ENCODE measurements at regions not wholly inside any gene's neighbourhood (a gene's known extent, or its start where the extent isn't known, plus 50 kb on each side); places are given as distances from the start of the nearest gene placed in this dataset.
A peak's percentile ranks its signal among the peaks of the same experiment; 100 is the strongest.

DNA sequence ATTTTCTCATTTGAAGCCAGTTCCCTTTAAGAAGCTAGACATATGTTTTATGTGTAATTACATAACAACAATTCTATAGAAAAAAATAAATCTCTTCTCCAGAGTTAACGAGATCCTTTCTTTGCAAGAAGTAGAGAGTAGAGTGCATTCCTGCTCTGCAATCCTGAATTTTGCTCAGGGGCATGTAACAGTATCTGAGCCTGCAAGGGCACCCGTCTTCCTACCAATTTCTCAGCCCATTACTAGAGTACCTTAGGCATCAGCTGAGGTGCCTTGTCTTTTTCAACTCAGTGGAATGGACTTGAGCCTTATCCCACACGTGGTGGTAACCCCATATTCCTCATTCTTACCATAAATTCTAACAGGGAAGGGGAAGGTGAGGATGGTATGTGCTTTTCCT, 205.9 kb downstream of the IKZF2 start:
- DNase-seq, result no peak

DNA sequence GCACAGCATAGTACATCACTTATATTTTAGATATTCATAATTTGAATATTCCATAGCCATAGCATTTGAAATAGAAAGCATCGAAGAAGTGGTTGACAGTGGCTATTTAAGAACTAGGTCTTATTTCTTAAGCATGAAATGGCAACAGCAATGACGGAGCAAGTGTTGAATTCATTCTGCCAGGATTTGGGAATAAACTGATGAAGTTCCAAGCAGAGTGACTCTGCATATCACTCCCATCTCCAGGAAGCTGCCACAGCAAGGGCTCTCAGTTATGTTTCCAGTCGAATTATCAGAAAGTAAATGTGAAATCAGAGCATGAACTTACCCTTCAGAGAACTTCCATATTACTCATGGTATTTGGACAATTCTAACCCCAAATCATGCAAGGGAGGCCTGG, 208.1 kb downstream of the IKZF2 start:
- no peak for DNase-seq

DNA sequence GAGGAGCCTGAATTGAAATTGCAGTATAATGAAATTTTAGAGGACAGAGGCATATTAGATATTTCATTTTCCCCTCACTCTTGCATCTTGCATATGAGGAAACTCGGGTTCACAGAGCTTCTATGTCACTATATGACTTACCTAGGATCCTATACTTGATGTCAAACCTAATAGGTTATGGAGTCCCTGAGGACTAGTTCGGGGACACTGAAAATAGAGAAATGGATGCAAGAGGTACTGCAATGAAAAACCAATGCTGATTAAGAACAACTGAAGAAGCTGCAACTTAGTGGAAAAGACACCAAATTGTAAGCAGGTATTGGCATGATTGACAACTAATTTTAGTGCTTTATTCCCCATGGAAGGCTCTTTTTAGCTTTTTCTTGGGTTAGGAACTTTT, 210.1 kb downstream of the IKZF2 start:
- no peak for DNase-seq

DNA sequence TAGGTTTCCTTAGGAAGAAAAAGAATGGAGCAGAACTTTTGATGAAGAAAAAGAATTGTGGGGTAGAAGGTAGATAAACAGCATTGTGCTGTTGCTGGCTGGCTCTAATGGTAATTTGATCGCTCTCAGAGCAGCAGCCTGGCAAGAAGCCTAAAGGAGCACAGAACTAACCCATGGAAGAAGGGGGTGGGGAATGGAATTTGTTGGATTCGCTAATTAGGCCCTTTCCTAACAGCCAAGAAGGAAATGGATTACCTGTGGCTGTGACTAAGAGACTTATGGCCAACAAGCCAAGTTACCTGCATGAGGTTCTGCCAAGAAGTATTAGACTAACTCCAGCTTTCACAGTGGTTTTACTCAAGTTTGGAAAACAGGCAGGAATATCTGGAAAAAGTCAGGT, 210.6 kb downstream of the IKZF2 start:
- peak in 5 of 58 donors; percentile 0 to 17 (median 5) for DNase-seq

DNA sequence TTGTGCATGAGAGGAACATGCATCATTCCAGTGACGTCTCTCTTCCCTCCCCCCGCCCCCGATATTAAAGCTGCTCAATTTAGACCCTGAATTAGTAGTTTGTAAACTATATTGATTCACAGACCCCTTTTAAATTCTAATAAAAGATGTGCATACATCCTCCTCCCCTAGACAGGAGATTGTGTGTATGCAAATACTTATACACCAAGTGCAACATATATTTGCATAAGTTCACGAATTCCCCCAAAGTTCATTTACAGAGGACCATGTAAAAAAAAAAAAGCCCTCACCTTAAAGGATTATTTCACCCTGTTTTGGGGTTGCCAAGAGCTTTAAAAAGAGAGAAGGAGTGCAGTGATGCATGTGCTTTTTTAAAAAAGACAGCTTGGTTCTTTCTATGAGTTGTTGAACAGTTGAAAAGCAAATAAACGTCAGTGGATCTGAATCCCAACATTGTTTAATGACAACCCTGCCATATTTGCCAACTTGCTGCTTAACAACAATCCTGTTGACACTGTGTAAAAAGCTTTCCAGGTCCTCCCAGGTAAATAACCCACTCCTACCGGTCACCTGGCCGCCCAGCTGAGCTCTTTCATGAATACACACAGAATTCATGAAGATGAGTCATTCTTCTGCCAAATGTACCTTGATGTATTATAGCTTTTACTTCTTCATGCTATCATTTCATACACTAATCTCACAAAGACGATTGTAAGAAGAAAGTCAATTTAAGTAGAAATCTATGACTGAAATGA, 211.5 kb downstream of the IKZF2 start:
- DNase-seq, result no peak

DNA sequence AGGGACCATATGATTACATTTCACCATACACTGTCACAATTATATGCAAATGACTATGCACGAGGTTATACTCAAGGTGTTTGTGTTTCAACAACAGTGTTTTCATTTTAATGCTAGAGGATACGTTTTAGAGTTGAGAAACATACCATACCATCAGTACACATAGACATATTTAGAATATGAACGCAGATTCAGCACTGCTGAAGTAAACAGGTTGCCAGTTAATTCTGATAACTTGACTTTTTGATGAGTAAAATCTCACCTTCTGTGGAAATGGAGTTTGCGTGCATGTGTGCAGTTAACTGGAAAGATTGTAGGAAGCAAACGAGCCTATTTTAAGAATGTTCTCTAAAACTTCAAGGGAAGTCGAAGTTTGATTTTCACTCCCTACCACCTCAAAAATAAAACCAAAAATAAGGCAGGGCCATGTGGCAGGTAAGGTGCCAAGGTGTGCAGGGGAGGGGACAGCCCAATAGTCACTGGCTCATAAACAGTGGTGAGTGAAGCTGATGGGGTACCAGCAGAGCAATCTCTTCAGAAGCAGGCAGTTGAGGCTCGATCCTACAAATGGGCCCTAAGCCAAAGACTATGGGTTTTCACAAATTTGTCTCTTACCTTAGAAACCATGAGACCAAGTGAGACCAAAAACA, 213.1 kb downstream of the IKZF2 start:
- no peak for DNase-seq

DNA sequence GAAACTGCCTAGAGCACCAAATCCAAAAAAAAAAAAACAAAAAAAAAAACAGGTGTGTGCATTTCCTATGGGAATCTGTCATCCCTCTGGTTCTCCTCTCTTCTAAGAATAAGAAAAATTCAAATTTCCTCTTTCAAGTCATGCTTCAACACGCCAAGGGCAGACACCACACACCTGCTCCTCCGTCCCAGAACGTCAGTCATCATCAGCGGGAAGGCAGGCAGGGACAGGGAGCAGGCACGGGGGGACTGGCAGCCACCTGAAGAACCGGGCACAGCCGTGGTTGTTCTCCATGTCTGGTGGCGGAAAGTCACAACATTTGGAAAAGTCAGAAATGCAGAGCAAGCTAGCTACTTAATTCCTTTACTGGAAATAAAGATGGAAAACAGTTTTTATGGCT, 214.8 kb downstream of the IKZF2 start:
- DNase-seq, result no peak

DNA sequence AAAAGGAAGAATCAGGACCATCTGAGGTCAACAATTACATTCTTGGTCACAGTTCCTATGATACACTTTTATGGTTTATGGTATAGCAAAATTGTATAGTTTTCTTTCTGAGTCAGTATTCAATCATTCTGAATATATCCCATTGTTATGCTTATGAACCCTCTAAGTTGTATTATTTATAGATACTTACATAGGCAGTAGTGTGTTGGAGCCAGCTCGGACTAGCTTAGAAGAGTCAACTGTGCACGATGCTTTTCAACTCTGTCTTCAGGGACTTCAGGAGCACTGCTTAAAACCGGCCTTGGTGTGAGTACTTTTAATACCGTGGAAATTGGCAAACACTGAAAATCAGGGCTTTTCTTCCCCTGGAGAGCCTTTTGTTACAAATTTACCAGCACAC, 215.7 kb downstream of the IKZF2 start:
- DNase-seq, result no peak

DNA sequence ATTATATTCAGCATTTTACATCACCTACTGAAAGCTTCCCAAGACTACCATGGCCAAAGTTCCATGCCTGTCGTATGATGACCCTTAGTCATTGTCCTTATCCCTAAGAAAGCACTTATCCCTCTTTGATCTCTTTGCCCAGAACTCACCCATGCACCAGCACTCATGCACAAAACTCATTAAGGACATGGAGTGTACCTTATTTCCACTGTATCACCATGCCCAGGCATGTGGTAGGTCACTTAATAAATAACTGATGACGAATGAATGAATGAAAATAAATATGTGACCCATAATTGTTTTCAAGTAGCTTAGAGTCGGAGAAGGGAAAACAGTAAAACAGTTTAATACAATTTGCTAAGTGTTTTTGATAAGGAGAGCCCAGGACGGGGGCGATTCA, 220.1 kb downstream of the IKZF2 start:
- DNase-seq, result no peak

DNA sequence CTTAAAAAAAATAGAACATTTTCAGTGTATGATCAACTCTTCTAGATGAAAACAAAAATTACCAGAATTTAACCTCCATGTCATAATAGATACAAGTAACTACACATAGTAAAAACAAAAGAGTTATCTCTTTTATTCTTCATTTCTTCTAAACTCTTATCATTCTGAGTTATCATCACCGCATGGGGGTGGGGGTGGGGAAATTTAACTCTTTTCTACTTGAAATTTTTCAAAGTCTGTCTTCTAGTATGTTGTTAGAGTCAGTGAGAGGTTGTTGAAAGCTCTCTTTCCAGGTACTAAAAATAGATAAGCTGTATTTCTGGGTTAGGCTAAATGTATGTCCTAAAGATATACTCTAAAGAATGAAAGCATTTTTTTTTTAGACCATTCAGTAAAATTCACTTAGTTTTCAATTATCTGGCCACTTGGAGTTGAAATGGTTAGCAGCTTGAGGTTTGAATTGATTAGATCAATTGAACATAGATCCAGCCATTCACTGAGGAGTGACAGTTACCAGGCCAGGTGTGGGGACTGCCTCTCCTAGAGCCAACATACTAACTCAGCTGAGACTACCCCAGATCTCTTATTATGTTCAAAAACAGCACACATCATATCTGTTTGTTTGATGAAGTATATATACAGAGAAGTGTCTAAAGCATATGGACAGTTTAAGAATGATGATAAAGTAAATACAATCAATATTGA, 220.7 kb downstream of the IKZF2 start:
- DNase-seq, result no peak

DNA sequence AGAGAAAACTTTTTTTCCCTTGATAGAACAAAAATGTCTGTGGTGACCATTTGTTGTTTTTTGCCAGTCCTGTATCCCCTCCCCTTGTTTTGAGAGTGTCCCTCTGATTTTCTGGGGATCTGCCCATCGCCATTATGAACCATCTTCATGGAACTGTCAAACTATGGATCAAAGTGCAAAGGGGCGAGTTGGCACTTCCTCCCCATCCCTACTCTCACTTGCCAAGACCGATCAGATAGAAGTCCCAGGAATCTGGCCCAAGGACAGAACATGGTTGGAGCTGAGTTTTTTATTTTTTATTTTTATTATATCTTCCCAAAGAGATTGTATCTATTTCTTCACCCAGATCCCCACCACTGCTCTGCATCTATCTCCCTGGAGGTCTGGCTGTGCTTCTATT, 221.4 kb downstream of the IKZF2 start:
- DNase-seq, result no peak

DNA sequence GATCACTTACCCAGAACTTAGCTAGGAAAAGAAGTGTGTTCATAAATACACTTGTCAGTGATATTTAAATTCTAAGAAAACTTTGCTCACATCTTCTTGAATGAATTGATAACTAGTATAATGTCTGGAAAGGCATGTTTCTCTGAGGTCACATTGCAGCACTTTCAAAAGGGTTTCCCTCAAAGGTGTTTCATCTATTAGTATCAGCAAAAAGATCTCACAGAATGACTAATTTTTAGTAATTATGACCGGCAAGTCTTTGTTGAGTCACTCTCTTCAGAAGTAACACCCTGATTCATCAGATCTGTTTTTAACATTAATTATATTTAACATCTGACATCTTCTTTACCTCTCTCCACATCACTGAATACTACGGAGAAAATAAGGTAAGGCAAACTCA, 222.3 kb downstream of the IKZF2 start:
- no peak for DNase-seq

DNA sequence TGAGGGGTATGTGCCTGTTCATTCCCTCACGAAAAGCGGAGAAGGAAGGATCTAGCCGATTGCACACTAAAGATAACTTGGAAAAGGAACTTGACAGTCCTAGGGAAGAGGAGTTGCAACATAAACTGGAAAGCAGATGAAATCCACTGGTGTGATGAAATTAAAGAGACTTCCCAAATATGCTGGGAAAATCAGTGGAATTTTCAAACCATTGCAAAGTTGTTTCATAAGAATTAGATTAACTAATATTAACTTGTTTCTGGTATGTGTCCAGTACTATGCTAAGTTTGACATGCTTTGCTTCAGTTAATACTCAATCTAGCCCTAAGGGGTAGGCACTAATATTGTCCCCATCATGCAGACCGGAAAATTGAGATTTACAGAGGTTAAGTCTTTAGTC, 222.7 kb downstream of the IKZF2 start:
- no peak for DNase-seq

DNA sequence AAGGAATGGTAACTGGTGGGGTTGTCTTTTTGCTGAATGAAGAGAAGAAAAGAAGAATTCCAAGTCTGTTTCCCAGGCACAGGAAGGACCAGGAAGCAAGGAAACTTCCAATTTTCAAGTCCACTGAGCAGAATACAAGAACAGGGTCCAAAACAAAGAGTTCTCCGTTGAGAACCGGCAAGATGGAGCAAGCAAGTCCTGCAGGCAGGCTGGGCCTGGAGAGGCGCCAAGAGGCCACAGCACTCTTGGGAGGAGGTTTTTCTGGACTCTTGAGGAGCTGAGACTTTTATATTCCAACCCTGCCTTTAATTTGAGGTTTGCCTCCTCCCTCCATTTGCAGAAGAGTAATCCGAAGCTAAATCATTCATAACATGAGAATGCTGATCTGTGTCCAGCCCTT, 224.5 kb downstream of the IKZF2 start:
- peak in 34 of 58 donors; percentile 2 to 69 (median 23) for DNase-seq

DNA sequence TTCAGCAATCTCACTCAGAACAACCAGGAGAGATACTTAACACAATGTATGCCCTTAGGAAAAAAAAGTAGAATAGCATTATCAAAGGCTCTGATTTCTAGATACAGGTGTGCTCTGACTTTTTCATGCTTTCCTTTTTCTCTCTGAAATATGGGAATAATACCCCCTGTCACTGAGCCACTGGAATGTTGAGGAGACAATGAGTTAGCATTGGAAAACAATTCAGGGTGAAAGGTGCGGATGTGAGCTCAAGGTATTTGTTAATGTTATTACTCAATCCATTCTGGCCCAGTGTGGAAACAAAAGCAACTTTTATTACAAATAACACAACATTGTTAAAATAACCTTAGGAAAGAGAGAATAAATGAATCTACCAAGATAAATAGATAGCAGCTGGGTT, 228.0 kb downstream of the IKZF2 start:
- no peak for DNase-seq

DNA sequence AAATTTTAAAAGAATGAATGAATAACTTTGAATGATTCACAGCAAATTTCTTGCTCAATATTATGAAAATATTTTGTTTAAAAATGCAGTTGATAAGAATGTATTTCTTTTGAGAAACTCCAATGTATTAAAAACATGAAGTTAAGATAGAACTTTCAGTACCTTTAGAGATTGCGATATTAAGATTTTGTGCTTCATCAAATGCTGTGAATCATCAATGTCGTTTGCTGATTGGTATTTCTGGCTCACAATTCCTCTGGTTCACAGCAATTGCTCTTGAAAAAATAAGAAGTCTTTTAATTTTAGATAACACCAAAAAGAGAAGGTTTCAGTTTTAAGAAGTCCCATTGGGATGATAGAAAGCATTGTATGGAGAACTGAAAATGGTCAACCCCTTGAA, 228.7 kb downstream of the IKZF2 start:
- no peak for DNase-seq

DNA sequence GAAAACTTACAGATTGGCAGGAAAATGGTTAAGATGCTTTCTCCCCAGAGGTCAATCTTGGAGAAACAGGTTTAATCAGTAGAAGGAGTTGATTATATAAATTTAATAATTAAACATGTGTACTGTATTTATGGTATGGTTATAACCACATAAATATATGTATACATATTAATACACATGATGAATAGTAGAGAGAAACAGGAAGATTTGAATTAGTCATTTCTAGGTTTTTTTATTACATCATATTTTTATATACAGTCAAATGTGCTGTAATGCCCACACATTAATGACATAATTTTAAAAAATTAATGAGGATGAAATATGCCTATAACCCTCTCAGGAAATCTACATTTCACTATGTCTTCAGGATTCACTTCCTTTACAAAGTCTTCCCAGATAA, 229.7 kb downstream of the IKZF2 start:
- no peak for DNase-seq

DNA sequence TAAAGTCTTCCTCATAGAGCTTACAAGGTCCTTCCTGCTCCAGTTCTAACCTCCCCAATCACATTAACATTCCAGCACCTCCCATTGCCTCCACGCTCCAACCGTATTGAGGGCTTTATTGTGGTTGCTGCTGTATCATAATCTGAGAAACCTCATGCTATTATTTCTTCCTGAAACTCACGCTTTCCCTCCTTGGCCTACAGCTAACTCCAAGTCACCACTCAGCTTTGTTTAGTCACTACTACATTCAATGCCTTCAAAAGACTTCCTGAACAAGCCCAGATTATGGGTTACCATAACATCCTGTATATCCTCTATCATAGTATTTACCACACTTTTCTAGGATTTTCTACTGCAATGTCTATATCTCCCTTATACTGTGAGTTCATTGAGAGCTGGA, 230.4 kb downstream of the IKZF2 start:
- DNase-seq, result no peak

DNA sequence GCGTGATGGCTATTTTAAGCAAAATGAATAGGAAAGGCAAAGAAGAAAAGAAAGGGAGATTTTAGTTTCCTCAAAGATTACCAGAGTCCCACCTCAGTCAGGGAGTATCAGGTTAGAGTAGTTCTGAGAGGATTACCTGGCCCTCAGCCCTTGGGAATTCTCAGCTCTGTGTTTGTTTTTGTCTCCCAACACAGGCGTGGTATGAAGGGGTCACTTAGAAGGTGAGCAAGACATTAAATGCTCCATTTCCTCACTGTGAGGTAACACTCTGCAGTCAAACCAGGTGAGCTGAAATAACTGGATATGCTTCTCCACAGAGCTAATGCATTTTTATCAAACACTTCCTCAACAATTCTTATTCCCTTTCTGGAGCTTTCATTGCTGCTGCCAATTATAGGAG, 232.2 kb downstream of the IKZF2 start:
- DNase-seq, result no peak

DNA sequence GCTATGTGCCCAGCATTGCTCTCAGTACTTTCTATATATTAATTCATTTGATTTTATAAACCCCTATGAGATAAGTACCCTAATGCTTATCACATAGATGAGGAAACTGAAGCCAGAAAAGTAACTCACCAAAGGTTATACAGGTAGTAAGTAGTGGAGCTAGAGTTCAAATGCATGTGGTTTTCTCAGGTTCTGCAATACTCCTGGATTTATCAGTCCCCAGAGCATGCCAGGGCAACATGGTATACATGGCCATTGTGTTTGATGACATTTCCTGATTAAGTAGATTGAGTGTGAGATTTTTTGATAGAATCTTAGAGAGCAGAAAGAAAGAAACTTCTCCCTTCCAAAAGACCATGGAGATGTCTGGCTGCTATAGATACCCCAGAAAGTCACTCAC, 233.1 kb downstream of the IKZF2 start:
- DNase-seq, result no peak

DNA sequence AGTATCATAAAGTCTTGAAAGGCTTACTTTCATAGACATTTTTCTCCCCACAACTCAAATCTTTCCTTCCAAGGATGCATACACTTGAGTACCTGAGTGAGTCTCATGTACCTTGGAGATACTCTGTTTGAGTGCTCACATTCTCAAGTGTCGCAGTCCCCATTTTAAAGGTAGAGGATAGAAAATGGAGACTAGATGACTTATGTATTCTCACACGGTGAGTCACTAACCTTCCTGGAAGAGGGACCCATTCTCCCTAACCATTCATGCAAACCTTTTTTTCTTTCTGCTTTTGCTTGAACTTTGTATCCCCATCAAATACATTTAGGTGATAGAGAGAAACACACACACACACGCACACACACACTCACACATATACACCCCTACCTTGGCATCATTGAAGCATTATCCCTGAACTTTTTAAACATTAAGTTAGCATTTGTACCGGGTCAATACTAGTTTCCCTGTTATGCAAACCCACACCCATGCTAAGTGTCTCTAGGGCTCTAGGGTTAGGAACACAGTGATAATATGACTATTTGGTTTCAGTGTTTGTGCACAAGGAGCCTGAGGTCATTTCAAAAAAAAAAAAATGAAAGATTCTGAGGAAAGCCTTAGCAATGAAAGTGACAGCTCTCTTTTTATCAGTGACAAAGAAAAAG, 236.2 kb downstream of the IKZF2 start:
- DNase-seq, result no peak

DNA sequence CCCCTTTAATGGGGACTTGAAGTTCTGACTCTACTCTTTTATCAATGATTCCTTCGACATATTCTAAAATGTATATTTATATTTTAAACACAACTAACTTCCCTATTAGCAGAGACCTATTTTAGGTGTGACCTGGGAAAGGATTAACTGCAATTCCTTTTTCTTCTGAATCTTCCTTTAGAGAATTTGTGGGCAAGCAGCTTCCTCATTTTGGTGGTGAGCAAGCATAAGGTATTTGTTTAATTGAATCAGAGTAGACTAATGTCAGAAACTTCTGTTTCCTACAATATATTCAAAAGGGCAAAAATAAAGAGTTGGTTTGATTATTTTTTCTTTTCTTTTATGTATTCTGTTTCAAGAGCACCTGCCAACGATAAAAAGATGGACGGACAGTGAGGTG, 237.0 kb downstream of the IKZF2 start:
- no peak for DNase-seq

Data from anterior cingulate cortex (tissue), 58 donors.